ENCODE measurements at regions not wholly inside any gene's neighbourhood (a gene's known extent, or its start where the extent isn't known, plus 50 kb on each side); places are given as distances from the start of the nearest gene placed in this dataset.

GRCh38 chr12:14111230-14111865 is 129.9 kb upstream of the GRIN2B start:
- H3K4me3 ChIP-seq = no peak overlapping the region
- H3K36me3 ChIP-seq (ENCODE audit: control insufficient read depth in 4 of 4, insufficient read depth in 4 of 4, low read length in 4 of 4) = no peaks in the 10 kb centered on the region
- no peak overlapping the region for H3K9ac ChIP-seq (ENCODE audit: insufficient read depth in 1 of 2, low read length in 2 of 2)
- TF ChIP-seq, protein P1, sequence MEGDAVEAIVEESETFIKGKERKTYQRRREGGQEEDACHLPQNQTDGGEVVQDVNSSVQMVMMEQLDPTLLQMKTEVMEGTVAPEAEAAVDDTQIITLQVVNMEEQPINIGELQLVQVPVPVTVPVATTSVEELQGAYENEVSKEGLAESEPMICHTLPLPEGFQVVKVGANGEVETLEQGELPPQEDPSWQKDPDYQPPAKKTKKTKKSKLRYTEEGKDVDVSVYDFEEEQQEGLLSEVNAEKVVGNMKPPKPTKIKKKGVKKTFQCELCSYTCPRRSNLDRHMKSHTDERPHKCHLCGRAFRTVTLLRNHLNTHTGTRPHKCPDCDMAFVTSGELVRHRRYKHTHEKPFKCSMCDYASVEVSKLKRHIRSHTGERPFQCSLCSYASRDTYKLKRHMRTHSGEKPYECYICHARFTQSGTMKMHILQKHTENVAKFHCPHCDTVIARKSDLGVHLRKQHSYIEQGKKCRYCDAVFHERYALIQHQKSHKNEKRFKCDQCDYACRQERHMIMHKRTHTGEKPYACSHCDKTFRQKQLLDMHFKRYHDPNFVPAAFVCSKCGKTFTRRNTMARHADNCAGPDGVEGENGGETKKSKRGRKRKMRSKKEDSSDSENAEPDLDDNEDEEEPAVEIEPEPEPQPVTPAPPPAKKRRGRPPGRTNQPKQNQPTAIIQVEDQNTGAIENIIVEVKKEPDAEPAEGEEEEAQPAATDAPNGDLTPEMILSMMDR (IDR thresholded peaks at IDR 0.05; ENCODE audit: control extremely low read depth, extremely low read depth) = no peak
- no peaks in the 10 kb centered on the region for H3K27me3 ChIP-seq (ENCODE audit: control insufficient read depth in 3 of 3, insufficient read depth in 3 of 3, low read length in 2 of 3)
- no peak overlapping the region for H3K27ac ChIP-seq (ENCODE audit: low read depth in 1 of 2, low read length in 1 of 2)
- H3K4me1 ChIP-seq (ENCODE audit: control insufficient read depth in 5 of 5, insufficient read depth in 5 of 5, low read length in 5 of 5) = no peaks in the 10 kb centered on the region
- WGBS, 2 donors = 42 to 43% methylated on average over 9 of the region's 9 CpGs
- DNase-seq (peak in 1 of 3 donors; percentile 2), ATAC-seq (ENCODE audit: insufficient read depth, low FRiP score) (no peak)
- peaks cover 0 to 1% (median 0%) of the 10 kb centered on the region in 4 donors for H3K9me3 ChIP-seq (ENCODE audit: control insufficient read depth in 4 of 4, insufficient read depth in 3 of 4, low read length in 3 of 4)

GRCh38 chr12:14113031-14113430 is 131.6 kb upstream of the GRIN2B start:
- H3K4me3 ChIP-seq = no peak overlapping the region

GRCh38 chr12:14126692-14127091 is 145.3 kb upstream of the GRIN2B start:
- 95 to 97% methylated on average over 2 of the region's 2 CpGs for whole genome bisulfite sequencing, 2 donors
- H3K4me3 ChIP-seq = no peak overlapping the region
- H3K4me1 ChIP-seq (ENCODE audit: control insufficient read depth in 5 of 5, insufficient read depth in 5 of 5, low read length in 5 of 5) = no peaks in the 10 kb centered on the region

More at GRCh38 chr12:14113031-14113430, 131.6 kb upstream of the GRIN2B start:
- Histone ChIP-seq H3K9me3 (ENCODE audit: control insufficient read depth in 4 of 4, insufficient read depth in 3 of 4, low read length in 3 of 4) (peaks cover 0 to 4% (median 0%) of the 10 kb centered on the region in 4 donors), H3K36me3 (ENCODE audit: control insufficient read depth in 4 of 4, insufficient read depth in 4 of 4, low read length in 4 of 4) (no peaks in the 10 kb centered on the region), H3K27me3 (ENCODE audit: control insufficient read depth in 3 of 3, insufficient read depth in 3 of 3, low read length in 2 of 3) (no peaks in the 10 kb centered on the region), H3K27ac (ENCODE audit: low read depth in 1 of 2, low read length in 1 of 2) (no peak overlapping the region), H3K9ac (ENCODE audit: insufficient read depth in 1 of 2, low read length in 2 of 2) (no peak overlapping the region), H3K4me1 (ENCODE audit: control insufficient read depth in 5 of 5, insufficient read depth in 5 of 5, low read length in 5 of 5) (no peaks in the 10 kb centered on the region)
- DNase-seq (no peak), ATAC-seq (ENCODE audit: insufficient read depth, low FRiP score) (no peak)
- TF ChIP-seq, protein P1 (IDR thresholded peaks at IDR 0.05; ENCODE audit: control extremely low read depth, extremely low read depth) = no peak
- 64 to 83% methylated on average over 1 of the region's 1 CpG for WGBS, 2 donors

More at GRCh38 chr12:14126692-14127091, 145.3 kb upstream of the GRIN2B start:
- Histone ChIP-seq H3K36me3 (ENCODE audit: control insufficient read depth in 4 of 4, insufficient read depth in 4 of 4, low read length in 4 of 4) (no peaks in the 10 kb centered on the region), H3K27ac (ENCODE audit: low read depth in 1 of 2, low read length in 1 of 2) (no peak overlapping the region), H3K27me3 (ENCODE audit: control insufficient read depth in 3 of 3, insufficient read depth in 3 of 3, low read length in 2 of 3) (no peaks in the 10 kb centered on the region), H3K9me3 (ENCODE audit: control insufficient read depth in 4 of 4, insufficient read depth in 3 of 4, low read length in 3 of 4) (peaks cover 0 to 4% (median 1%) of the 10 kb centered on the region in 4 donors), H3K9ac (ENCODE audit: insufficient read depth in 1 of 2, low read length in 2 of 2) (no peak overlapping the region)
- ATAC-seq (ENCODE audit: insufficient read depth, low FRiP score) (no peak), DNase-seq (no peak)
- TF ChIP-seq, protein P1 (IDR thresholded peaks at IDR 0.05; ENCODE audit: control extremely low read depth, extremely low read depth) = no peak

All from lung (tissue), 11 donors.